HEK293 (cell line): ENCODE measurements at regions not wholly inside any gene's neighbourhood (a gene's known extent, or its start where the extent isn't known, plus 50 kb on each side); places are given as distances from the start of the nearest gene placed in this dataset.

Source experiments
- CTCF ChIA-PET: fragments of 350-600 bp; formaldehyde crosslinking; extraction: SDS; loops from one replicate; lab custom pipeline; 2021; ENCODE audit warnings: antibody characterized with exemption; lab: Yijun Ruan, JAX
- POLR2A ChIA-PET: fragments of 300-600 bp; formaldehyde crosslinking; extraction: SDS; loops from one replicate; lab custom pipeline; 2020; ENCODE audit warnings: antibody characterized with exemption, inconsistent platforms; lab: Yijun Ruan, JAX
- H3K27ac ChIP-seq: fragments of 200-500 bp; sonication (Bioruptor generic); 2 replicates; pipeline ENCODE4 v1.5.1; 2014; ENCODE audit warnings: low read depth, low read length, control low read depth, inconsistent platforms; ENCODE audit errors: extremely low read depth
- H3K36me3 ChIP-seq, 2 experiments: fragments of 200-500 bp in 1 of 2; sonication (Bioruptor generic) in 1 of 2; 1 replicate in 1 of 2; 2 replicates in 1 of 2; pipeline ENCODE4 v1.5.1; 2014 to 2017; ENCODE audit warnings: inconsistent platforms in 2 of 2, low read length in 2 of 2; ENCODE audit not compliant: control insufficient read depth in 2 of 2, insufficient read depth in 1 of 2
- H3K4me1 ChIP-seq: fragments of 200-500 bp; sonication (Bioruptor generic); 2 replicates; pipeline ENCODE4 v1.5.1; 2014; ENCODE audit warnings: mild to moderate bottlenecking, low read length, inconsistent platforms; ENCODE audit not compliant: control insufficient read depth, insufficient read depth
- H3K4me3 ChIP-seq: 2 replicates; pipeline ENCODE4 v1.5.1; 2011; ENCODE audit warnings: low read depth, mild to moderate bottlenecking, control low read depth, low read length, moderate library complexity
- H3K9me3 ChIP-seq: fragments of 200-500 bp; sonication (Bioruptor generic); 2 replicates; pipeline ENCODE4 v1.5.1; 2014; ENCODE audit warnings: low read depth, low read length, inconsistent platforms; ENCODE audit not compliant: control insufficient read depth, insufficient read depth
- BCL11B ChIP-seq: fragments of 450-650 bp; formaldehyde crosslinking; IDR thresholded peaks from 2 replicates; pipeline ENCODE4 v1.5.1; 2016; ENCODE audit warnings: low read depth, missing biosample characterization, missing genetic modification characterization
- EGR2 ChIP-seq: fragments of 450-650 bp; formaldehyde crosslinking; IDR thresholded peaks from 2 replicates; pipeline ENCODE4 v1.5.1; 2016; ENCODE audit warnings: low read depth, missing biosample characterization, missing genetic modification characterization
- RBAK ChIP-seq: fragments of 450-650 bp; formaldehyde crosslinking; IDR thresholded peaks from 2 replicates; pipeline ENCODE4 v1.5.1; 2016; ENCODE audit warnings: missing biosample characterization, missing genetic modification characterization
- SP7 ChIP-seq: fragments of 450-650 bp; formaldehyde crosslinking; IDR thresholded peaks from 2 replicates; pipeline ENCODE4 v1.5.1; 2016; ENCODE audit warnings: missing biosample characterization, missing genetic modification characterization
- YY1 ChIP-seq: fragments of 450-650 bp; formaldehyde crosslinking; IDR thresholded peaks from 2 replicates; pipeline ENCODE4 v1.5.1; 2018; ENCODE audit warnings: missing biosample characterization, missing genetic modification characterization
- ZBTB44 ChIP-seq: fragments of 450-650 bp; IDR thresholded peaks from 2 replicates; pipeline ENCODE4 v1.5.1; 2018; ENCODE audit warnings: missing biosample characterization, mild to moderate bottlenecking, missing genetic modification characterization
- ZBTB8A ChIP-seq: fragments of 450-650 bp; formaldehyde crosslinking; IDR thresholded peaks from 2 replicates; pipeline ENCODE4 v1.5.1; 2016; ENCODE audit warnings: missing biosample characterization, missing genetic modification characterization
- ZNF146 ChIP-seq: fragments of 450-650 bp; formaldehyde crosslinking; IDR thresholded peaks from 2 replicates; pipeline ENCODE4 v1.5.1; 2016; ENCODE audit warnings: missing biosample characterization, missing genetic modification characterization
- ZNF169 ChIP-seq: fragments of 450-650 bp; formaldehyde crosslinking; IDR thresholded peaks from 2 replicates; pipeline ENCODE4 v1.5.1; 2016; ENCODE audit warnings: missing biosample characterization, missing genetic modification characterization
- ZNF214 ChIP-seq: fragments of 450-650 bp; formaldehyde crosslinking; IDR thresholded peaks from 2 replicates; pipeline ENCODE4 v1.5.1; 2017; ENCODE audit warnings: missing biosample characterization, mild to moderate bottlenecking, missing genetic modification characterization, borderline replicate concordance
- ZNF426 ChIP-seq: fragments of 450-650 bp; formaldehyde crosslinking; IDR thresholded peaks from 2 replicates; pipeline ENCODE4 v1.5.1; 2017; ENCODE audit warnings: missing biosample characterization, missing genetic modification characterization, mild to moderate bottlenecking, inconsistent platforms, moderate library complexity
- ZNF501 ChIP-seq: fragments of 450-650 bp; formaldehyde crosslinking; IDR thresholded peaks from 2 replicates; pipeline ENCODE4 v1.5.1; 2016; ENCODE audit warnings: missing biosample characterization, missing genetic modification characterization
- ZNF513 ChIP-seq: fragments of 450-650 bp; IDR thresholded peaks from 2 replicates; pipeline ENCODE4 v1.5.1; 2018; ENCODE audit warnings: missing biosample characterization, missing genetic modification characterization
- ZNF580 ChIP-seq: fragments of 450-650 bp; formaldehyde crosslinking; IDR thresholded peaks from 2 replicates; pipeline ENCODE4 v1.5.1; 2016; ENCODE audit warnings: missing biosample characterization, missing genetic modification characterization
- ZNF624 ChIP-seq: fragments of 450-650 bp; formaldehyde crosslinking; IDR thresholded peaks from 2 replicates; pipeline ENCODE4 v1.5.1; 2017; ENCODE audit warnings: missing biosample characterization, missing genetic modification characterization
- ZNF664 ChIP-seq: fragments of 450-650 bp; formaldehyde crosslinking; IDR thresholded peaks from 2 replicates; pipeline ENCODE4 v1.5.1; 2016; ENCODE audit warnings: missing biosample characterization, missing genetic modification characterization
- ZNF768 ChIP-seq: fragments of 450-650 bp; formaldehyde crosslinking; IDR thresholded peaks from 2 replicates; pipeline ENCODE4 v1.5.1; 2018; ENCODE audit warnings: missing biosample characterization, mild to moderate bottlenecking, missing genetic modification characterization
- ZNF791 ChIP-seq: fragments of 450-650 bp; formaldehyde crosslinking; IDR thresholded peaks from 2 replicates; pipeline ENCODE4 v1.5.1; 2016; ENCODE audit warnings: missing biosample characterization, missing genetic modification characterization
- TF ChIP-seq, protein P1 (sequence below): fragments of 450-650 bp; formaldehyde crosslinking; conservative IDR thresholded peaks from 2 replicates; pipeline ENCODE4 v1.5.1; 2016; ENCODE audit warnings: low read depth, missing biosample characterization, missing genetic modification characterization
- TF ChIP-seq, protein P2 (sequence below): fragments of 450-650 bp; formaldehyde crosslinking; IDR thresholded peaks from 2 replicates; pipeline ENCODE4 v1.5.1; 2017; ENCODE audit warnings: missing biosample characterization, missing genetic modification characterization
- TF ChIP-seq, protein P3 (sequence below): fragments of 450-650 bp; formaldehyde crosslinking; IDR thresholded peaks from 2 replicates; pipeline ENCODE4 v1.5.1; 2016; ENCODE audit warnings: missing biosample characterization, missing genetic modification characterization

DNA sequence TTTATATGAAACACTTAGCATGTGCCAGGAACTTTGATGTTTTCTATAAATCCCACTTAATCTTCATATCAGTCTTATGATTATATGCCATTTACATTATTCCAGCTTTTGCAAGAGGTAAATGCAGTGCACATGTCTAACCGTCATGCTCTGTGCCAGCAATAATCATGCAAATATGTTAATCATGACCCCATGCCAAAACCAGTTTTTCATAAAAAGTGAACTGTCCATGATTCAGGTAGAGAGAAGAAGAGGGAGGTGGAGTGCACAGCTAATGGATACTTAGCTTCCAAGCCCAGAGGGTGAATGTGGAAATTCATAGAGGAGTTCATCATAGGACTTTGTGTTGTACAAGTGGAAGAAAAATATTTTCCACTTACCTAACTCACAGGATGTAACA, 458.4 kb downstream of the TBC1D4 start (continued):
- TF ChIP-seq, protein P1, sequence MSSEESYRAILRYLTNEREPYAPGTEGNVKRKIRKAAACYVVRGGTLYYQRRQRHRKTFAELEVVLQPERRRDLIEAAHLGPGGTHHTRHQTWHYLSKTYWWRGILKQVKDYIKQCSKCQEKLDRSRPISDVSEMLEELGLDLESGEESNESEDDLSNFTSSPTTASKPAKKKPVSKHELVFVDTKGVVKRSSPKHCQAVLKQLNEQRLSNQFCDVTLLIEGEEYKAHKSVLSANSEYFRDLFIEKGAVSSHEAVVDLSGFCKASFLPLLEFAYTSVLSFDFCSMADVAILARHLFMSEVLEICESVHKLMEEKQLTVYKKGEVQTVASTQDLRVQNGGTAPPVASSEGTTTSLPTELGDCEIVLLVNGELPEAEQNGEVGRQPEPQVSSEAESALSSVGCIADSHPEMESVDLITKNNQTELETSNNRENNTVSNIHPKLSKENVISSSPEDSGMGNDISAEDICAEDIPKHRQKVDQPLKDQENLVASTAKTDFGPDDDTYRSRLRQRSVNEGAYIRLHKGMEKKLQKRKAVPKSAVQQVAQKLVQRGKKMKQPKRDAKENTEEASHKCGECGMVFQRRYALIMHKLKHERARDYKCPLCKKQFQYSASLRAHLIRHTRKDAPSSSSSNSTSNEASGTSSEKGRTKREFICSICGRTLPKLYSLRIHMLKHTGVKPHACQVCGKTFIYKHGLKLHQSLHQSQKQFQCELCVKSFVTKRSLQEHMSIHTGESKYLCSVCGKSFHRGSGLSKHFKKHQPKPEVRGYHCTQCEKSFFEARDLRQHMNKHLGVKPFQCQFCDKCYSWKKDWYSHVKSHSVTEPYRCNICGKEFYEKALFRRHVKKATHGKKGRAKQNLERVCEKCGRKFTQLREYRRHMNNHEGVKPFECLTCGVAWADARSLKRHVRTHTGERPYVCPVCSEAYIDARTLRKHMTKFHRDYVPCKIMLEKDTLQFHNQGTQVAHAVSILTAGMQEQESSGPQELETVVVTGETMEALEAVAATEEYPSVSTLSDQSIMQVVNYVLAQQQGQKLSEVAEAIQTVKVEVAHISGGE (tag by site-specific recombination) = no peak
- TF ChIP-seq, protein P2, sequence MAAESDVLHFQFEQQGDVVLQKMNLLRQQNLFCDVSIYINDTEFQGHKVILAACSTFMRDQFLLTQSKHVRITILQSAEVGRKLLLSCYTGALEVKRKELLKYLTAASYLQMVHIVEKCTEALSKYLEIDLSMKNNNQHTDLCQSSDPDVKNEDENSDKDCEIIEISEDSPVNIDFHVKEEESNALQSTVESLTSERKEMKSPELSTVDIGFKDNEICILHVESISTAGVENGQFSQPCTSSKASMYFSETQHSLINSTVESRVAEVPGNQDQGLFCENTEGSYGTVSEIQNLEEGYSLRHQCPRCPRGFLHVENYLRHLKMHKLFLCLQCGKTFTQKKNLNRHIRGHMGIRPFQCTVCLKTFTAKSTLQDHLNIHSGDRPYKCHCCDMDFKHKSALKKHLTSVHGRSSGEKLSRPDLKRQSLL (tag by site-specific recombination) = no peak
- TF ChIP-seq ZNF169 (tag by site-specific recombination) (no peak), ZBTB8A (no peak), EGR2 (no peak), ZNF501 (tag by site-specific recombination) (no peak), ZNF426 (tag by site-specific recombination) (no peak), ZNF624 (tag by site-specific recombination) (no peak), RBAK (tag by site-specific recombination) (no peak), ZNF146 (tag by site-specific recombination) (no peak)

DNA sequence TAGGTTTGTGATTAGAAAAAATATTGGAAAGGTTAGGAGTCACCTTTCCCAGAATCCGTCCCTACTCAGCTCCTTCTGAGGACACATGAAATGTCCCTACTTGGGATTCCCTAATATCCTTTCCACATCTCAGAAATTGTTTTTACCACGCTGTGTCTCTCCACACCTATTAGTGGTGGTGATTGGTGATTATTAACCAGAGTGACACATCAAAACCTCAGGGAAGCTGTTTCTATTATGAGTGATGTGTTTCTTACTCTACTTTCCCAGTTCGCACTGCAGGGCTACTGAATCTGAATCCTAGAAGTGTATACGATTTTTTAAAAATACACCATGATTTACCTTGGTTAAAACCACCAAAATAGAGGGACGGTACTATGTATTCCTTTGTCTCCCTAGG, 460.8 kb downstream of the TBC1D4 start:
- Histone ChIP-seq H3K4me1 (no peaks in the 10 kb centered on the region), H3K9me3 (no peaks in the 10 kb centered on the region), H3K36me3 (no peaks in the 10 kb centered on the region), H3K4me3 (no peak overlapping the region), H3K27ac (no peak overlapping the region)
- TF ChIP-seq ZNF513 (tag by site-specific recombination) = no peak
- no peak for TF ChIP-seq ZNF768 (tag by site-specific recombination)
- TF ChIP-seq ZNF580 (tag by site-specific recombination) = no peak
- no peak for TF ChIP-seq SP7 (tag by site-specific recombination)
- no peak for TF ChIP-seq YY1
- TF ChIP-seq ZNF791 = no peak
- no peak for TF ChIP-seq ZNF664
- TF ChIP-seq ZBTB44 (tag by site-specific recombination) = no peak
- TF ChIP-seq BCL11B (tag by site-specific recombination) = no peak
- no peak for TF ChIP-seq ZNF214 (tag by site-specific recombination)
- TF ChIP-seq, protein P3, sequence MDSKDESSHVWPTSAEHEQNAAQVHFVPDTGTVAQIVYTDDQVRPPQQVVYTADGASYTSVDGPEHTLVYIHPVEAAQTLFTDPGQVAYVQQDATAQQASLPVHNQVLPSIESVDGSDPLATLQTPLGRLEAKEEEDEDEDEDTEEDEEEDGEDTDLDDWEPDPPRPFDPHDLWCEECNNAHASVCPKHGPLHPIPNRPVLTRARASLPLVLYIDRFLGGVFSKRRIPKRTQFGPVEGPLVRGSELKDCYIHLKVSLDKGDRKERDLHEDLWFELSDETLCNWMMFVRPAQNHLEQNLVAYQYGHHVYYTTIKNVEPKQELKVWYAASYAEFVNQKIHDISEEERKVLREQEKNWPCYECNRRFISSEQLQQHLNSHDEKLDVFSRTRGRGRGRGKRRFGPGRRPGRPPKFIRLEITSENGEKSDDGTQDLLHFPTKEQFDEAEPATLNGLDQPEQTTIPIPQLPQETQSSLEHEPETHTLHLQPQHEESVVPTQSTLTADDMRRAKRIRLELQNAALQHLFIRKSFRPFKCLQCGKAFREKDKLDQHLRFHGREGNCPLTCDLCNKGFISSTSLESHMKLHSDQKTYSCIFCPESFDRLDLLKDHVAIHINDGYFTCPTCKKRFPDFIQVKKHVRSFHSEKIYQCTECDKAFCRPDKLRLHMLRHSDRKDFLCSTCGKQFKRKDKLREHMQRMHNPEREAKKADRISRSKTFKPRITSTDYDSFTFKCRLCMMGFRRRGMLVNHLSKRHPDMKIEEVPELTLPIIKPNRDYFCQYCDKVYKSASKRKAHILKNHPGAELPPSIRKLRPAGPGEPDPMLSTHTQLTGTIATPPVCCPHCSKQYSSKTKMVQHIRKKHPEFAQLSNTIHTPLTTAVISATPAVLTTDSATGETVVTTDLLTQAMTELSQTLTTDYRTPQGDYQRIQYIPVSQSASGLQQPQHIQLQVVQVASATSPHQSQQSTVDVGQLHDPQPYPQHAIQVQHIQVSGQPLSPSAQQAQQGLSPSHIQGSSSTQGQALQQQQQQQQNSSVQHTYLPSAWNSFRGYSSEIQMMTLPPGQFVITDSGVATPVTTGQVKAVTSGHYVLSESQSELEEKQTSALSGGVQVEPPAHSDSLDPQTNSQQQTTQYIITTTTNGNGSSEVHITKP = no peak
- CTCF ChIA-PET = no interaction called here
- POLR2A ChIA-PET = interaction anchor here (0.6 kb wide), 1 partner anchor 1218 kb away, joined by 4 read pairs; no protein-coding TSS in a partner anchor
